GM21529 (cell line): ENCODE measurements at regions not wholly inside any gene's neighbourhood (a gene's known extent, or its start where the extent isn't known, plus 50 kb on each side); places are given as distances from the start of the nearest gene placed in this dataset.
"Not testable (repeated sequence)": the region's sequence is repeated elsewhere in the genome, so short reads cannot be mapped to it uniquely, and the experiment has no call there.

Experiments
- ATAC-seq: cut with Tn5 transposase; IDR thresholded peaks from one replicate; pipeline ENCODE4 v1.9.1; 2021; ENCODE audit not compliant: unreplicated experiment

DNA sequence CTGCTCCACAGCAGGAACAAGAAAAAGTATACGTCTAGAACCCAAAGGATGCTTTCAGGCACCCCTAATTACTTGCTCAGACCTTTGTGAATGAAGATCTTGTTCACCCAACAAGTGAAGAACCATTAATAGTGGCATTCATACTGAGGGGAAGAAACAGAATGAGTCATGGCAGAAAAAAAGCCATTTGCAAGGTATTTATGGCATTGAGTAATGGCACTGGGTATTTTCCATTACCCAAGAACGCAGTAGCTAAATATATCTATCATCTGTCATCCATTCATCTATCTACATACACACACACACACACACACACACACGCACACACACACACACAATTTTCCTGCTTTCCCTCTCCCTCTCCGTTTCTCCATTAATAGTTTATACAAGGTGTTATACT lies 56.4 kb upstream of the XIRP2 start:
- no peak for ATAC-seq

DNA sequence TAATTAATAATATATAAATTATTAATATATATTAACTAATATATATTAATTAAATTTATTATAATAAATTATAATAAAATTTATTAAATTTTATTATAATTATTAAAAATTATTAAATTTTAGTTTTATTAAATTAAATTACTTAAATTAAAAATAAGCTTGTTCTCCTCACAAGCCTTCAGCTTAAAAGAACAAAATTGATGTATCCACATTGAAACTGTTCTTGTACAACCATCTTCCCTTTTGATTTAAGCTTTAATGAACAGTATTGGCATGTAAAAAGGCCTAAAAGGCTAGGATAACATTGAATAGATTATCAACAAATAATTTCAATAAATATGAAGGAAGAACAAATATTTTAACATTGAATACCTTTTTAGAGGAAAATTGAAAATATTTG lies 62.4 kb upstream of the XIRP2 start:
- ATAC-seq, result no peak

DNA sequence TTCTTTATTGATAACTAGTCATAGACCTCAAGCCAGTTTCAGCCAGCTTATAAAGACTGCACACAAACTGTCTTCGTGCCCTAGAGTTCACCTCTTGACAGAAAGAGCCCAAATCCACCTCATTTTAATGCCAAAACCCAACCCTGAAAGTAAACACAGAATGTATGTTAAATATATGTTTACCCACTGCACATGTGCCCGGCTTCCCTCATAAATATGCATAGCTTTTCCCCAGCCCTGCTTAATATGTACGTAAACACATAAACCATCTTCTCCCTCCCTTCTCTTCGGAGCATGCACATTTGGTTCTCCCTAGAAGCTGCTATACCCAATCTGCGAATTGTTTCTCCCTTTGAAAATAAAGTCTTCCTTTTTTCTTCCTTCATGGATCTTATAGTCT lies 73.9 kb upstream of the XIRP2 start:
- ATAC-seq, result no peak

DNA sequence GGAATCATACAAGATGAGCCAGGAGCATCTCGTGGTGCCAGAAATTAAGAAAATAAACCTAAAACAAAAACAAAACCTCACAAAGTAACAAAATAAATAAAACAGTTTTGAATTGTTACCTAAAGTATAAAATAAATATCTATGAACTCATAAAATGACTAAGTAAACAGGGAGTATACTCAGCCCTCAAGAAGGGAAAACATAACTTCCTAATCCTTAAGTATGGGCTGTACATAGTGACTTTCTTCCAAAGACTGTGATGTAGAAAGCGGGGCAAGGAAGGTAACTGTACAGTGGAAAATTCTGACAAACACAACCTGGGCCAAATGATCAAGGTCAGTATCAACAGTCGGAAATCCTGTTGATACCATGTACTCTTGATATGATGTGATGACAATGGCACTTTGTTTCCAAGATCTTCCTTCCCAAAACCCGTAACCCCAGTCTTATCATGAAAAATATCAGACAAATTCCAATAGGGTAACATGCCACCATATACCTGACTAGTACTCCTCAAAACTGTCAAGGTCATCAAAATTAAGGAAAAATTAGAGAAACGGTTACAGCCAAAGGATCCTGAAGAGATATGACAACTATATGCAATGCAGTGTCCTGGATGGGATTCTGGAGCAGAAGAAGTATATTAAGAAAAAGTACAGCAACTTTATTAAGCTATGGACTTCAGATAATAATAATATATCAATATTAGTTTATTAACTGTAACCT lies 76.0 kb upstream of the XIRP2 start:
- no peak for ATAC-seq

DNA sequence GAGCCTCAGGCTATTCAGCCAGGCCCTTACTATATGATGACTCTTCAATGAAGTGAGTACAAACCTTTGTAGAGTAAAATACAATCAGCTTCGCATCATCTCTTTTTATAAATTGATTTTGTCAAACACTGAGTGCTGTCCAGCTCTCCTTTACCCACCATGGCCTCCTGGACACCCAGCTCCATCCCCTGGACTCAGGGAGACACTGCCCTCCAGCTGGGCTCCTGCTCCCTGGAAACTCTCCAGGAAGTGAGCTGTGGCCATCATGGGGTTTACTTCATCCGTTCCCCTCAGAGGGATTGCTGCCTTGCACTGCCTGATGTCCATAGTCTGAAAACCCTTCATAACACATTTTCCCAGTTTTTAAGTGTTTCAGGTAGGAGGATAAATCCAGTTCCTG lies 82.5 kb upstream of the XIRP2 start:
- no peak for ATAC-seq

DNA sequence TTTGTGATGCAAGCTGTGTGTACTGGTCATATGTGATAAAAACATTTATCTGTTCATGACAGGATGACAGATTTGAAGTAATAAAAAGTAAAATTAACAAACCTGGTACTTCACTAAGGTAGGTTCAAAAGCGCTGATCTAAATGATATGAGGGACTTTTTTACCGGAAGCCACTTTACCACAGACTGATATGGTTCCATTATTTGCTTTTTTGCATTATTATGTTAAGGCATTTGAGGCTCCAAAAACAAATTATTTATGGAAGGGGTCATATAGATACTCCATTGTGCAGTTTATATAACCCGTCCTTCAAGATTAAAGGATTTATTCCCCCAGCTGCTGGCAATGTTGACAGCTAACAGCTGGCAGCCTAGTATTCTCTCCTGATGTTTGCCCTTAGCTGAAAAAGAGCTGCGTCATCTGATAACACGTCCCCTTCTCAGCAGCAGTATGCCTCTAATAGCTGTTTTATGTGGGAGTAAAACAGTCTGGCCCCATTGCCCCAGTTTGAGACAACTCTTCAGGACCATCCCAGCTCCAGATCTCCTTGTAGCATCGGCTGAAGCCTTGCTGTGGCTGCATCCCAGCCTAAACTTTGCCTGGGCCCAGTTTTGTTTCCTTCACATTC lies 84.8 kb upstream of the XIRP2 start:
- ATAC-seq, result no peak

DNA sequence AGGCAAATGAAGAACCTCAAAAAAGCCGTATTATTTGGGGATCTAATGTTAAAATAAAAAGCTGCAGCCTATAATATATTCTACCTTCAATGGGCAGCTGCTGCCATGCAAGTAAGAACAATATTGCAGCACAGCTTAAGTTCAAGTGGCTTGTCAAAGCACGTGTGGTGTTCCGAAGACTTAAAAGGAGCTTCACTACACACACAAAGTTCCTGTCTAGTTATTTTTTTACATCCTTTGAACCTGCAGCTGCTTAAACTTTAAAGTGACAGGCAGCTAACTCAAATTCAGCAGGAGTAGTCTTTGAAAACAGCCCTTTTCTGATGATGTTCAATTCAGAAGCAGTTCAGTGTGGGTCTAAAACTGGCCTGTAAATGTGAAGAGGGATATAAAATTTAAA lies 85.8 kb upstream of the XIRP2 start:
- ATAC-seq, result no peak

DNA sequence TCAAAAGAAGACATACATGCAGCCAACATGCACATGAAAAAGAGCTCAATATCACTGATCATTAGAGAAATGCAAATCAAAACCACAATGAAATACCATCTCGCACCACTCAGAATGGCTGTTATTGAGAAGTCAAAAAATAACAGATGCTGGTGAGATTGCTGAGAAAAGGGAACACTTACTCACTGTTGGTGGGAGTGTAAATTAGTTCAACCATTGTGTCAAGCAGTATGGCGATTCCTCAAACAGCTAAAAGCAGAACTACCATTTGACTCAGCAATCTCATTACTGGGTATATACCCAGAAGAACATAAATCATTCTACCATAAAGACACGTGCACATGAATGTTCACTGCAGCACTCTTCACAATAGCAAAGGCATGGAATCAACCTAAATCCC lies 95.5 kb upstream of the XIRP2 start:
- no peak for ATAC-seq

DNA sequence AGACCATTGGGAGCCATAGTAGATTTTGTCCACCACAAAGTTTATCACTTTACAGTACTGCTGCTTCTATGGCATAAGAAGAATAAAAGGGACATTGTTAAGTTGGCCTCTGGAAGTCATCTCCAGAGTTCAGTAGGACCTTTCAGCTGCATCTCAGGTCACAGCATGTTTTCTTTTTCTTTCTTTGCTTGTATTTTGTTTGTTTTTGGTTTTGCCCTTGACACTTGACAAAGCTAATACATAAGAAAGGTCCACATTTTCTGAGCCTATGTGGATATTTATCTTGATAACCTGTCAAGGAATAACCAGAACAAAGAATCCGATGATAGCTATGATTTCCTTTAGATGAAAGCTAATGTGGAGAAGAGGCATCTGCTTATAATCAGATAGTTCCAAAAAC lies 101.6 kb upstream of the XIRP2 start:
- no peak for ATAC-seq

DNA sequence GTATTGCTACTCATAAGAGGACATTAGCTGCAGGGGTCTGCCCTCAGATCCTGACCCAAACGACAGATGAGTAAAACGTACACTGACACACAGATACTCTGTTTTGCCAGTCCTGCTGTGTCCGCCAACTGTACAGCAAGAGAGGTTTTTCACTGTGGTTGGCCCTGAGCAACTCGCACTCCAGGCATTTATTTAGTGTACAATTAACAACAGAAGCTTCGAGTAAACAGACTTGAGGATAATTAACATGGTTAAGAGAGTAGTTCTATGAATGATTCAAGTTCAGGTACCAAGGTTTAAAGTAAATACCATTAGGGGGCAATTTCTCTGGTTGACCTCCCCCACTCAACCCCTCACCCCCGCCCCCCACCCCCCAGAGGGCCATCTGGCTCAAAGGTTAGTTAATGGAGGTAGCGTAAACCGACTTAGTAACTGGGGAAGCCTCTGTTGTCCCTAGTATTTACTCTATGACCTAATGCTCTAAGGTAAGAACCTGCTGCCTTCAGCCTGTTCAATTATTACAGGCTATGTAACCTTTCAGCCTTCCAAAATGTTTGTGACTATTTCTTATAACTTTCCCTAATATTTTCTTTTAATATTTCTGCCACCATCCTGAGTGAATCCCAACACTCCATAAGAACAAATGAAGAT lies 103.9 kb upstream of the XIRP2 start:
- ATAC-seq, result no peak

DNA sequence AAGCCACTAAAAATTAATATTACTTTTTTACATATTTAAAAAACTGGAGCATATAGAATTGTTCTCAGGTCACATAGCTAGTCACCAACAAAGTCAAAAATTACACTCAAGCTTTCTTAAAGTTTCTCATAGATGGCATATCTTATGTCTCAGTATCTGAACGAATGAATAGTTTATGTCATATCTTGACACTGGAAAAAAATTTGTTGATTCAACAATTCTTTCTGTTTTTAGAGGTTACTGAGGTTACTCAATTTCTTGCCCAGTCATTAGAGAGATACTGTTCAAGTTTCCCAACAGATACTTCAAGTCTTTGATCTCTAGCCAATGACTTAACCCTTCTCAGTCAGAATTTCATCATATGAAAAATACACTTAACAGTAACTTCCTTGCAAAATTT lies 113.1 kb upstream of the XIRP2 start:
- ATAC-seq, result no peak

DNA sequence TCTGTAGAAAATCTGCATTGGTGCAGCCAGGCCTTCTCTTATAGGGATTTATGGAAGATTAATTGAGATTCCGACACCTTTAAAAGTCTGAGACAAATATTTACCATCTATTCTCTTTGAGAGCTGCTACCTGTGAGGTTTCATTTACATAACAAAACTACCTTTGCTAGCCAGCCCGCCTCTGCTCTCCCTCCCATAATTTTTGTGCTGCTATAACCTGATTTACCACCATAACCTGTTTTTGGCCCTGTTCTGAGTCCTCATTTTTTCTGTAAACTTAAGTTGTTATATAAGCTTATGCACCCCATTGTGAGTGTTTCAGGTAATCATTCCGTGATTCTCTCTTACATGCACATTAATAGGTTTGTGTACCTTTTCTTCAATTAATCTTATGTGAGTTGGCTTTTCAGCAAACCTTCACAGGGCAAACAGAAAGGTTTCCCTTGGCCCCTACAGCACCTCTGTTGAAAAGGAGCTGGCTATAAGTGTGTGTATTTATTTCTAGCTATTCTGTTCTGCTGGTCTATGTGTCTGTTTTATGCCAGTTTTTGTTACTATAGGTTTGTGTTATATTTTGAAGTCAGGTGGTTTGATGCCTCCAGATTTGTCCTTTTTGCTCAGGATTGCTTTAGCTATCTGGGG lies 114.9 kb upstream of the XIRP2 start:
- ATAC-seq, result no peak

DNA sequence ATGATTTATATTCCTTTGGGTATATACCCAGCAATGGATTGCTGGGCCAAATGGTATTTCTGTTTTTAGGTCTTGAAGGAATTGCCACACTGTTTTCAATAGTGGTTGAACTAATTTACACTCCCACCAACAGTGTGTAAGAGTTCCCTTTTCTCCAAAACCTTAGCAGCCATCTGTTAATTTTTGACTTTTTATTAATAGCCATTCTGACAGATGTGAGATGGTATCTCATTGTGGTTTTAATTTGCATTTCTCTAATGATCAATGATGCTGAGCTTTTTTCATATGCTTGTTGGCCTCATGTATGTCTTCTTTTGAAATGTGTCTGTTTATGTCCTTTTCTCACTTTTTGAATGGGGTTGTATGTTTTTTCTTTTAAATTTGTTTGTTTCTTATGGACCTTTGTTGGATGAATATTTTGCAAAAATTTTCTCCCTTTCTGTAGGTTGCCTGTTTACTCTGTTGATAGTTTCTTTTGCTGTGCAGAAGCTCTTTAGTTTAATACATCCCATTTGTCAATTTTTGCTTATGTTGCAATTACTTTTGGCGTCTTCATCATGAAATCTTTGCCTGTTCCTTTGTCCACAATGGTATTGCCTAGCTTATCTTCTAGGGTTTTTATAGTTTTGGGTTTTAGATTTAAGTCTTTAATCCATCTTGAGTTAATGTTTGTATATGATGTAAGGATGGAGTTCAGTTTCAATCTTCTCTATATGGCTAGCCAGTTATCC lies 119.7 kb upstream of the XIRP2 start:
- no peak for ATAC-seq

DNA sequence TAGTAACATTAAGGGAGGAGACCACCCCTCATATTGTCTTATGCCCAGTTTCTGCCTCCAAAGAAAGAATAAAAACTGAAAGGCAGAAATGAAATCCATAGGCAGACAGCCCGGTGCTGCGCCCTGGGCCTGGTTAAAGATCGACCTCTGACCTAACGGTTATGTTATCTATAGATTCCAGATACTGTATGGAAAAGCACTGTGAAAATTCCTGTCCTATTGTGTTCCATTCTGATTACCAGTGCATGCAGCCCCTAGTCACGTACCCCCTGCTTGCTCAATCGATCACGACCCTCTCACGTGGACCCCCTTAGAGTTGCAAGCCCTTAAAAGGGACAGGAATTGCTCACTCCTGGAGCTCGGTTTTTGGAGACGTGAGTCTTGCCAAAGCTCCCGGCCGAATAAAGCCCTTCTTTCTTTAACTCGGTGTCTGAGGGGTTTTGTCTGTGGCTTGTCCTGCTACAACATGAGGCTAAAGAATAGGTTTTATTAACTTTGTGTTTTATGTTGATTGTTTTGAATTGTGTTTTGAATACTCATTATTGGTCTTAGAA lies 121.4 kb upstream of the XIRP2 start:
- not testable (repeated sequence) for ATAC-seq

DNA sequence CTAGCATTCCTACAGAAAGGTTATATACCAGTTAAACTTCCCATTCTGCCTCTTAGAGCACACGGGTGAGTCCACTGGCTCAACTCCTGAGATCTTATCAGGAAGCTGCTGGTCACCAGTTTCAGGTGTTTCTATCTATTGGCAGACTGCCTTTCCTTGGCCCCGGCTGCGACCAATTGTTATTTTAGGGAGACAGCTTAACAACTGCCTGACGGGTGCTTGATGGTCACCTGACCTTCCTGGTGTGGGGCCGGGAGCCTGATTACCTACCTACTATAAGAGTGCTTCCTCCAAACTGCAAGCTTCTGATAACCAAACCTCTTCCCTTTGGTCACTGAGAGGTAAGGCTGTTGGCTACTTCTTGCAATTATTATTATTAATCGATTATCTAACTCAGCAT lies 122.1 kb upstream of the XIRP2 start:
- no peak for ATAC-seq

DNA sequence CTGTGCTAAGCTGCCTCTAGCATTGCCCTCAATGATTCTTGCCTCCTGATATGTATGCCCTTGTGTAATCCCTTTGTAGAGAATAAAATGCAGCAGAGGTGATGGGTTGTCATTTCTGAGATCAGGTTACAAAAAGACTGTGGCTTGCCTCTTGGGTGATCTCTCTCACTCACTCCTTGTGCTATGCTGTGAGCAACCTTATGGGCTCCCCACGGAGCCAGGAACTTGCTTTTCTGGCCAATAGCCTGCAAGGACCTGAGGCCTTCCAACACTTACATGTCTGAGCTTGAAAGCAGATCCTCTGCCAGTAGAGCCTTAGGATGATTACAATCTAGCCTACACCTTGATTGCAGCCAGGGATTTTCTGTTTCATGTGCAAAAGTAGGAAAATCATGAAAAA lies 123.1 kb upstream of the XIRP2 start:
- ATAC-seq, result no peak

DNA sequence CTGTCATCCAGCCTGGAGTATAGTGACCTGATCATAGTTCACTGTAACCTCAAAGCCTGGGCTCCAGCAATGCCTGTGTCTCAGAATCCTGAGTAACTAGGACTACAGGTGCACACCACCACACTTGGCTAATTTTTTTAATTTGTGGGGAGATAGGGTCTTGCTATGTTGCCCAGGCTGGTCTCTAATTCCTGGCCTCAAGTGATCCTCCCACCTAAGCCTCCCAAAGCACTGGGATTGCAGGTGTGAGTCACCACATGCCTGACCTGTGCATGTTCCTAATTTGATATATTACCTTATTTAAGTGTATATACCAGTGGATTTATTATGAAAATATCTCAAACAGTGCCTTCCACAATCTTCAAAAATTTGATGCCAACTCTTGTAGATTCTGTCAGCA lies 123.6 kb upstream of the XIRP2 start:
- ATAC-seq, result no peak

DNA sequence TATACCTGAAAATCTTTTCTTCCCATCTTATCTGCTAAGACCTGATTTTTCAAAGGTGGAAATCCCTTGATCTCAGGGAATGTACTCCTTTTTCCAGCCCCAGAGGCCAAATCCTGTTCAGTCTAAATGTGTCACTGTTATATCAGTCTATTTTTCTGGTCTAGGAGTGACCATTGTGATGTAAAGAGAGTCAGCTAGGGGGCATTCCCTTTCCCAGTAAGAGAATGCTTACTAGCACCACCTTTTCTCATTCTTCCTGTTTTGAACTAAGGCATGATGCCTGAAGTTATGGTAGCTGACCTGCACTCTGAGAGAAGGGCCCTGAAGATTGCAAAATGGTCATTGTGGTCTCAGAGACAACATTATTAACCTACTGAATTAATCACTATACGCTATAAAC lies 124.1 kb upstream of the XIRP2 start:
- no peak for ATAC-seq

DNA sequence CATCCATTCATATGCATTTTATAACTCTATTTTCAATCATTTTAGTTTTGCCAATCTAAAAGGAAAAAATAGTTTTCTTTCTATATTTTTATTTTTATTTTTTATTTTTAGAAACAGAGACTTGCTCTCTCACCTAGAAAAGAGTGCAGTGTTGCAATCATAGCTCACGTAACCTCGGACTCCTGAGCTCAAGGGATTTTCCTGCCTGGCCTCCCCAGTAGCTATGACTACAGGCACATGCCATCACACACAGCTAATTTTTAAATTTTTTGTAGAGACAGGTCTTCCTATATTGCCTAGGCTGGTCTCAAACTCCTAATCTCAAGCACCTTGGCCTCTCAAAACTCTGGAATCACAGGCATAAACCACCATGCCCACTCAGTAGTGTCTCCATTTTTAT lies 125.5 kb upstream of the XIRP2 start:
- ATAC-seq, result no peak

DNA sequence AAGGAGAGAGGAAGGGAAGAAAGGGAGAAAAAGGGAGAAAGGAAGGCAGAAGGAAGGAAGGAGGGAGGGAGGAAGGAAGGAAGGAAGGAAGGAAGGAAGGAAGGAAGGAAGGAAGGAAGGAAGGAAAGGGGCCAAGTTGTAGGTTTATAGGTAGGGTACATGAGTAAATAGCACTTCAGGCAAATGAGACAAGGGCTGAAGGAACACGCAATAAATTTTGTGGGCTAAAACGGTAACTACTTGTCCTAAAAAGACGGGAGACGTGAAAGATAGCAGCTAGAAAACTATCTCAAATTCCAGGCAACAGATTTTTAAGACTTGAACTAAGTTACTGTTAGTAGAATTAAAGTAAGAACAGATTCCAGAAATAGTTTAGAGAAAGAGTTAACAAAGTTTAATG lies 129.3 kb upstream of the XIRP2 start:
- no peak for ATAC-seq

DNA sequence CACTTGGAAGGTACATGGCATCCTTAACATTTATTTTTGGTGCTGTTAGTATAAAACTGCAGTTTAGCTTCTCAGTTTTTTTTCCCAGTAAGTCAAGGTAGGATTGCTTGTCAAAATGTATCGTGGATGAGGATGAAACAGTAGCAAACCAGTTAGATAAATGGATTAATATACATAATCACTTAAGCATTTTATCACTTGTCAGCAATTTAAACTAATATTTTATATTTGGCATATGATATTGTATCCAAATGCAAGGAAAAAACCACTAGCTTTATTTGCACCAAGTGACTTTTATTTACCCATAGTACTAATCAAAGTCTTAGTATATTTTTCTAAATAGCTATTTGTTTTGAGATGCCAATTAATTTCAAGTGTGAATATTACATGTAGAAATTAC lies 137.7 kb upstream of the XIRP2 start:
- ATAC-seq, result no peak
